ENCODE measurements at regions not wholly inside any gene's neighbourhood (a gene's known extent, or its start where the extent isn't known, plus 50 kb on each side); places are given as distances from the start of the nearest gene placed in this dataset.

DNA sequence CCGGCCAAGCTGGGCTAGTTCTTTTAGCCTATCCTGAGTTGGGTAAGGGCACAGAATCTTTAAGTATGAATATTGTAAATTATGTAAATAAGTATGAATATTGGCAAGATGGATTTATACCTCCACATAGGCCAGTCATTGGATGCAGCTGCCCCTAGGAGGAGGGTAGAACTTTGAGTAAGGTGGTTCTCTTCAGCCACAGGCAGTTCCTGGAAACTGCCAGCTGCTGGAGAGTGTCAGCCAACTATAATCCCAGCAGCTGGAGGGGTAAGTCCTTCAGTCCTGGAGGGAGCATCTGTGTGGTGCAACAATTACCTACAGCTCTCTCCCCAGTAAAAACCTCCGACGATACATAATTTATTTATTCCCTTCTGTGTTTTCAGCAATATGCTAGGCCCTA lies 65.8 kb upstream of the TMPO start:
- Histone ChIP-seq H3K4me3 (ENCODE audit: low read length) (no peak overlapping the region), H3K9me3 (ENCODE audit: control insufficient read depth, low read depth, low read length) (no peaks in the 10 kb centered on the region), H3K27ac (ENCODE audit: low read length) (no peak overlapping the region)

GRCh38 chr12:98453070-98453469 lies 62.3 kb upstream of the TMPO start:
- Histone ChIP-seq H3K27ac (ENCODE audit: low read length) (no peak overlapping the region), H3K36me3 (ENCODE audit: control insufficient read depth, low read depth, low read length) (no peaks in the 10 kb centered on the region), H3K9me3 (ENCODE audit: control insufficient read depth, low read depth, low read length) (no peaks in the 10 kb centered on the region), H3K4me3 (ENCODE audit: low read length) (no peak overlapping the region), H3K9ac (ENCODE audit: low read length) (no peak overlapping the region), H3K4me1 (ENCODE audit: control insufficient read depth, low read depth, low read length) (no peaks in the 10 kb centered on the region), H3K27me3 (ENCODE audit: control insufficient read depth, insufficient read depth, low read length) (no peaks in the 10 kb centered on the region)

More for the DNA sequence above, 65.8 kb upstream of the TMPO start:
- Histone ChIP-seq H3K9ac (ENCODE audit: low read length) (no peak overlapping the region), H3K27me3 (ENCODE audit: control insufficient read depth, insufficient read depth, low read length) (no peaks in the 10 kb centered on the region), H3K4me1 (ENCODE audit: control insufficient read depth, low read depth, low read length) (no peaks in the 10 kb centered on the region), H3K36me3 (ENCODE audit: control insufficient read depth, low read depth, low read length) (no peaks in the 10 kb centered on the region)

GRCh38 chr12:98453492-98453891 lies 61.9 kb upstream of the TMPO start:
- Histone ChIP-seq H3K9me3 (ENCODE audit: control insufficient read depth, low read depth, low read length) (no peaks in the 10 kb centered on the region), H3K27ac (ENCODE audit: low read length) (no peak overlapping the region)

GRCh38 chr12:98456041-98456440 lies 59.3 kb upstream of the TMPO start:
- Histone ChIP-seq H3K27me3 (ENCODE audit: control insufficient read depth, insufficient read depth, low read length) (no peaks in the 10 kb centered on the region), H3K36me3 (ENCODE audit: control insufficient read depth, low read depth, low read length) (no peaks in the 10 kb centered on the region), H3K9me3 (ENCODE audit: control insufficient read depth, low read depth, low read length) (no peaks in the 10 kb centered on the region), H3K4me3 (ENCODE audit: low read length) (no peak overlapping the region), H3K4me1 (ENCODE audit: control insufficient read depth, low read depth, low read length) (no peaks in the 10 kb centered on the region), H3K9ac (ENCODE audit: low read length) (no peak overlapping the region), H3K27ac (ENCODE audit: low read length) (no peak overlapping the region)

More at GRCh38 chr12:98453492-98453891, 61.9 kb upstream of the TMPO start:
- no peak overlapping the region for H3K4me3 ChIP-seq (ENCODE audit: low read length)
- H3K36me3 ChIP-seq (ENCODE audit: control insufficient read depth, low read depth, low read length) = no peaks in the 10 kb centered on the region
- H3K9ac ChIP-seq (ENCODE audit: low read length) = no peak overlapping the region
- no peaks in the 10 kb centered on the region for H3K4me1 ChIP-seq (ENCODE audit: control insufficient read depth, low read depth, low read length)
- no peaks in the 10 kb centered on the region for H3K27me3 ChIP-seq (ENCODE audit: control insufficient read depth, insufficient read depth, low read length)

- no peak overlapping the region for H3K27ac ChIP-seq (ENCODE audit: low read length)
- H3K4me3 ChIP-seq (ENCODE audit: low read length) = no peak overlapping the region
- H3K27me3 ChIP-seq (ENCODE audit: control insufficient read depth, insufficient read depth, low read length) = no peaks in the 10 kb centered on the region
- no peak overlapping the region for H3K9ac ChIP-seq (ENCODE audit: low read length)
- H3K9me3 ChIP-seq (ENCODE audit: control insufficient read depth, low read depth, low read length) = no peaks in the 10 kb centered on the region
- no peaks in the 10 kb centered on the region for H3K36me3 ChIP-seq (ENCODE audit: control insufficient read depth, low read depth, low read length)
- no peaks in the 10 kb centered on the region for H3K4me1 ChIP-seq (ENCODE audit: control insufficient read depth, low read depth, low read length)
Measured at GRCh38 chr12:98456576-98457573, 58.5 kb upstream of the TMPO start.

GRCh38 chr12:98464190-98464589 lies 51.2 kb upstream of the TMPO start:
- Histone ChIP-seq H3K27me3 (ENCODE audit: control insufficient read depth, insufficient read depth, low read length) (no peaks in the 10 kb centered on the region), H3K4me1 (ENCODE audit: control insufficient read depth, low read depth, low read length) (no peaks in the 10 kb centered on the region), H3K9ac (ENCODE audit: low read length) (no peak overlapping the region), H3K4me3 (ENCODE audit: low read length) (no peak overlapping the region), H3K27ac (ENCODE audit: low read length) (no peak overlapping the region), H3K9me3 (ENCODE audit: control insufficient read depth, low read depth, low read length) (no peaks in the 10 kb centered on the region), H3K36me3 (ENCODE audit: control insufficient read depth, low read depth, low read length) (no peaks in the 10 kb centered on the region)

DNA sequence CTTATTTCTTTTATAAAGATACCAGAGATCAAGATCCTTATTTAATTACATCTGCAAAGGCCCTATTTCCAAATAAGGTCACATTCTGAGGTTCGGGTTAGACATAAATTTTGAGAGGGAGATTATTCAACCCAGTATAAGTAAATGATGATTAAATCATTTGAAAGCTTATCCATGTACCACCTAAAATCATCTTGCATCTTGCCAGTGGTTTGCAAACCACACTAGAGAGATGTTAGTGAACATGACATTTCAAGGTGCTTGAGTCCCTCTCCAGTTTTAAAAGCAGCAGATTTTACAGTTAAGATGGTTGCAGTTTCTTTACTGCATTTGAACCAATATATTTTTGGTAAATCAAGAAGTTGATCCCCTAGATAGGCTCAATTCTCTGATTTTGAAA lies 49.9 kb upstream of the TMPO start:
- no peaks in the 10 kb centered on the region for H3K4me1 ChIP-seq (ENCODE audit: control insufficient read depth, low read depth, low read length)
- H3K4me3 ChIP-seq (ENCODE audit: low read length) = no peak overlapping the region
- H3K27ac ChIP-seq (ENCODE audit: low read length) = no peak overlapping the region
- H3K9me3 ChIP-seq (ENCODE audit: control insufficient read depth, low read depth, low read length) = no peaks in the 10 kb centered on the region
- no peak overlapping the region for H3K9ac ChIP-seq (ENCODE audit: low read length)
- H3K27me3 ChIP-seq (ENCODE audit: control insufficient read depth, insufficient read depth, low read length) = no peaks in the 10 kb centered on the region
- no peaks in the 10 kb centered on the region for H3K36me3 ChIP-seq (ENCODE audit: control insufficient read depth, low read depth, low read length)
